ENCODE measurements at regions not wholly inside any gene's neighbourhood (a gene's known extent, or its start where the extent isn't known, plus 50 kb on each side); places are given as distances from the start of the nearest gene placed in this dataset.

DNA sequence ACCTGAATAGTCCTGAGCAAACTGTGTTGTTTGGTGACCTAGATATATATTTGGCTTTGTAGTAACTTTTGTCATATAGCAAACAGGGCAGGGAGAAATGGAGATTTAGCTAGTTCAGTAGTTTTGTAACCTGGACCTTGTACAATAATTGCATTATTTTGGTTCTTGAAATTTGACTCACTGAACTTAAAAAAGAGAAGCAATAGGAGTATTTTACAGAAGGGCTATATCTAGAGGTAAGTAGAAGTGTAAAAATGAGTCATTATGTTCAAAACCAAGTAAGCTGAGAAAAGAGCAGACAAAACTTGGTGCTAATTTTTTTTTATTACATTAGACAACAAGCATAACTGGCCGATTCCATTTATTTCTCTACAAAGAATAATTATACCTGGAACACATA is 505.4 kb downstream of the ZIC1 start:
- TF ChIP-seq EZH2phosphoT487 (IDR thresholded peaks at IDR 0.05; ENCODE audit: unreplicated experiment) (no peak), EZH2 (IDR thresholded peaks at IDR 0.05; ENCODE audit: low read depth, unreplicated experiment) (no peak), ETS1 (IDR thresholded peaks at IDR 0.05) (no peak), NANOG (IDR thresholded peaks at IDR 0.05; ENCODE audit: borderline replicate concordance) (no peak), CREB1 (CRISPR knock-in tag; IDR thresholded peaks at IDR 0.05; ENCODE audit: low read depth) (no peak), STAT1 (IDR thresholded peaks at IDR 0.05; ENCODE audit: unreplicated experiment) (no peak), ZNF462 (CRISPR knock-in tag; IDR thresholded peaks at IDR 0.05) (no peak), REST (IDR thresholded peaks at IDR 0.05; ENCODE audit: unreplicated experiment) (no peak), POLR2AphosphoS5 (IDR thresholded peaks at IDR 0.05; ENCODE audit: low read depth) (no peak)
- TF ChIP-seq, protein P1, sequence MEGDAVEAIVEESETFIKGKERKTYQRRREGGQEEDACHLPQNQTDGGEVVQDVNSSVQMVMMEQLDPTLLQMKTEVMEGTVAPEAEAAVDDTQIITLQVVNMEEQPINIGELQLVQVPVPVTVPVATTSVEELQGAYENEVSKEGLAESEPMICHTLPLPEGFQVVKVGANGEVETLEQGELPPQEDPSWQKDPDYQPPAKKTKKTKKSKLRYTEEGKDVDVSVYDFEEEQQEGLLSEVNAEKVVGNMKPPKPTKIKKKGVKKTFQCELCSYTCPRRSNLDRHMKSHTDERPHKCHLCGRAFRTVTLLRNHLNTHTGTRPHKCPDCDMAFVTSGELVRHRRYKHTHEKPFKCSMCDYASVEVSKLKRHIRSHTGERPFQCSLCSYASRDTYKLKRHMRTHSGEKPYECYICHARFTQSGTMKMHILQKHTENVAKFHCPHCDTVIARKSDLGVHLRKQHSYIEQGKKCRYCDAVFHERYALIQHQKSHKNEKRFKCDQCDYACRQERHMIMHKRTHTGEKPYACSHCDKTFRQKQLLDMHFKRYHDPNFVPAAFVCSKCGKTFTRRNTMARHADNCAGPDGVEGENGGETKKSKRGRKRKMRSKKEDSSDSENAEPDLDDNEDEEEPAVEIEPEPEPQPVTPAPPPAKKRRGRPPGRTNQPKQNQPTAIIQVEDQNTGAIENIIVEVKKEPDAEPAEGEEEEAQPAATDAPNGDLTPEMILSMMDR (conservative IDR thresholded peaks at IDR 0.05; ENCODE audit: low read depth in 2 of 2), result no peak
- H3K4me3 ChIP-seq, result no peak overlapping the region
- H2AFZ ChIP-seq, result no peak overlapping the region
- Mint-ChIP-seq H3K27ac (no peak overlapping the region), H3K27me3 (ENCODE audit: insufficient read depth, low read depth, poor library complexity) (no peaks in the 10 kb centered on the region), H3K4me1 (no peaks in the 10 kb centered on the region), H3K36me3 (ENCODE audit: low read depth) (peaks cover 3% of the 10 kb centered on the region; the same call in 1 of the 3 replicates), H3K9me3 (peaks cover 8% of the 10 kb centered on the region), H3K4me3 (no peak overlapping the region)
- no peak overlapping the region for H3K4me2 ChIP-seq
- ATAC-seq (no peak), DNase-seq (ENCODE audit: low spot score) (no peak)
- no peaks in the 10 kb centered on the region for H3K9me2 ChIP-seq (ENCODE audit: insufficient read depth)
- H3K79me2 ChIP-seq (replicated peaks; ENCODE audit: insufficient read depth), result no peaks in the 10 kb centered on the region
- no peaks in the 10 kb centered on the region for H3F3A ChIP-seq (replicated peaks; ENCODE audit: low read depth)
- H3K4me1 ChIP-seq (ENCODE audit: insufficient read depth), result no peaks in the 10 kb centered on the region
- H3K36me3 ChIP-seq (ENCODE audit: insufficient read depth), result no peaks in the 10 kb centered on the region
- no peak overlapping the region for H3K27ac ChIP-seq (ENCODE audit: low read depth)
- H4K20me1 ChIP-seq (replicated peaks; ENCODE audit: insufficient read depth), result no peaks in the 10 kb centered on the region
- no peaks in the 10 kb centered on the region for H3K27me3 ChIP-seq (ENCODE audit: insufficient read depth)

All from GM23338 (cell line).